Endothelial cell of umbilical vein (primary cell): ENCODE measurements at regions not wholly inside any gene's neighbourhood (a gene's known extent, or its start where the extent isn't known, plus 50 kb on each side); places are given as distances from the start of the nearest gene placed in this dataset.
A peak's percentile ranks its signal among the peaks of the same experiment; 100 is the strongest.

ENCODE experiments used
- BruUV-seq: library from RNA; stranded (reverse); fragments of 400-500 nt; replicated peaks from 2 replicates; lab custom pipeline; 2021; lab: Mats Ljungman, UMichigan
- CTCF ChIA-PET: fragments of 300-600, 350-600 bp; sonication (Branson Sonifier 250); formaldehyde crosslinking; loops from one replicate; lab custom pipeline; 2021; ENCODE audit warnings: antibody characterized with exemption, inconsistent platforms; lab: Charles Lee
- POLR2A ChIA-PET: fragments of 300-600, 350-600 bp; sonication (Branson Sonifier 250); formaldehyde crosslinking; loops from one replicate; lab custom pipeline; 2021; ENCODE audit warnings: antibody characterized with exemption, inconsistent platforms; lab: Charles Lee
- DNase-seq: peaks from one replicate; pipeline ENCODE4 v3.0.0-alpha.2; 2011; ENCODE audit warnings: low read depth, low spot score
- FAIRE-seq: peaks from 2 replicates; lab custom pipeline; 2011; peaks lifted over from hg19 to GRCh38; lab: Jason Lieb, UNC
- H2AFZ ChIP-seq: 2 replicates; pipeline ENCODE4 v1.6.0; 2012; ENCODE audit warnings: low read depth, low read length, control low read depth, inconsistent platforms
- H3K27ac ChIP-seq: 2 replicates; pipeline ENCODE4 v1.5.1; 2011; ENCODE audit warnings: low read depth, mild to moderate bottlenecking, control low read depth, low read length, moderate library complexity; ENCODE audit not compliant: insufficient read depth
- H3K27me3 ChIP-seq, 2 experiments: 2 replicates each; pipeline versions ENCODE4 v1.6.0 to v1.6.1; 2011; ENCODE audit warnings: low read length in 2 of 2, mixed read lengths in 1 of 2; ENCODE audit not compliant: control insufficient read depth in 2 of 2, insufficient read depth in 2 of 2
- H3K36me3 ChIP-seq, 2 experiments: 2 replicates in 1 of 2; 3 replicates in 1 of 2; pipeline ENCODE4 v1.5.1; 2011; ENCODE audit warnings: low read length in 2 of 2, mild to moderate bottlenecking in 1 of 2, moderate library complexity in 1 of 2; ENCODE audit not compliant: control insufficient read depth in 2 of 2, insufficient read depth in 2 of 2; ENCODE audit errors: extremely low read depth in 1 of 2
- H3K4me1 ChIP-seq: 3 replicates; pipeline ENCODE4 v1.5.1; 2011; ENCODE audit warnings: mild to moderate bottlenecking, low read length; ENCODE audit not compliant: control insufficient read depth, insufficient read depth; ENCODE audit errors: extremely low read depth
- H3K4me2 ChIP-seq: 2 replicates; pipeline ENCODE4 v1.6.1; 2011; ENCODE audit warnings: low read length, control low read depth, mixed read lengths; ENCODE audit not compliant: insufficient read depth
- H3K4me3 ChIP-seq, 3 experiments: fragments of 200-600 bp in 1 of 3; sonication (generic), shearing (Covaris generic) in 1 of 3; replicated peaks in 1 of 3; 2 replicates each; pipeline ENCODE4 v1.5.1; 2011 to 2016; ENCODE audit warnings: control low read depth in 3 of 3, low read length in 3 of 3, mild to moderate bottlenecking in 2 of 3, inconsistent platforms in 1 of 3, low read depth in 1 of 3, moderate library complexity in 1 of 3; ENCODE audit not compliant: insufficient read depth in 1 of 3
- H3K79me2 ChIP-seq: 2 replicates; pipeline ENCODE4 v1.6.0; 2012; ENCODE audit warnings: low read length, inconsistent platforms; ENCODE audit not compliant: control insufficient read depth, insufficient read depth
- H3K9ac ChIP-seq: replicated peaks from 2 replicates; pipeline ENCODE3; 2011; ENCODE audit warnings: low read length, control low read depth; ENCODE audit not compliant: insufficient read depth; ENCODE audit errors: extremely low read depth
- H3K9me1 ChIP-seq: replicated peaks from 3 replicates; pipeline ENCODE4 v1.6.0; 2011; ENCODE audit warnings: mild to moderate bottlenecking, low read length; ENCODE audit not compliant: control insufficient read depth, insufficient read depth; ENCODE audit errors: extremely low read depth
- H3K9me3 ChIP-seq: replicated peaks from 2 replicates; pipeline ENCODE4 v1.5.1; 2012; ENCODE audit warnings: low read length, inconsistent platforms; ENCODE audit not compliant: control insufficient read depth, insufficient read depth
- H4K20me1 ChIP-seq: replicated peaks from 2 replicates; pipeline ENCODE3; 2011; ENCODE audit warnings: mild to moderate bottlenecking, low read length; ENCODE audit not compliant: control insufficient read depth, insufficient read depth; ENCODE audit errors: extremely low read depth
- CTCF ChIP-seq, 2 donors: IDR thresholded peaks; 1 replicate in 1 of 2; 2 replicates in 1 of 2; pipeline ENCODE4 v1.5.1; 2011; ENCODE audit warnings: low read length in 2 of 2, mild to moderate bottlenecking in 2 of 2, moderate library complexity in 2 of 2, control low read depth in 1 of 2, inconsistent platforms in 1 of 2, low read depth in 1 of 2; ENCODE audit not compliant: insufficient read depth in 1 of 2; ENCODE audit errors: extremely low read depth in 1 of 2
- EZH2 ChIP-seq: IDR thresholded peaks from 2 replicates; pipeline ENCODE4 v1.6.1; 2012; ENCODE audit warnings: borderline replicate concordance, low read depth, mild to moderate bottlenecking, moderate library complexity, low read length, inconsistent platforms; ENCODE audit not compliant: severe bottlenecking
- FOS ChIP-seq: IDR thresholded peaks from 2 replicates; pipeline ENCODE4 v1.6.1; 2011; ENCODE audit warnings: mild to moderate bottlenecking, low read length, moderate library complexity, borderline replicate concordance; ENCODE audit not compliant: insufficient read depth
- GATA2 ChIP-seq: IDR thresholded peaks from 2 replicates; pipeline ENCODE4 v1.7.0; 2011; ENCODE audit warnings: low read depth, mild to moderate bottlenecking, moderate library complexity, mixed read lengths, low read length; ENCODE audit not compliant: insufficient read length, insufficient read depth
- JUN ChIP-seq: IDR thresholded peaks from 2 replicates; pipeline ENCODE4 v1.6.1; 2011; ENCODE audit warnings: borderline replicate concordance, low read depth; ENCODE audit not compliant: insufficient read length, insufficient read depth
- MYC ChIP-seq: IDR thresholded peaks from one replicate; pipeline ENCODE4 v1.6.1; 2011; ENCODE audit warnings: mild to moderate bottlenecking, low read depth, low read length
- POLR2A ChIP-seq: IDR thresholded peaks from 2 replicates; pipeline ENCODE4 v1.6.1; 2012; ENCODE audit warnings: low read depth, mild to moderate bottlenecking, control low read depth, low read length
- POLR2AphosphoS5 ChIP-seq: IDR thresholded peaks from 2 replicates; pipeline ENCODE4 v1.6.1; 2012; ENCODE audit warnings: low read depth, mild to moderate bottlenecking, control low read depth, low read length, moderate library complexity; ENCODE audit not compliant: insufficient read depth
- dilution Hi-C: fragments of 300-500 bp; cut with MboI; formaldehyde crosslinking; loops from one replicate; pipeline ENCODE4 v1.15.0; 2019; ENCODE audit warnings: low sequenced_read_pairs; ENCODE audit not compliant: extremely low pct_ligation_motif_present
- intact Hi-C: fragments of 100-400 bp; cut with micrococcal nuclease; formaldehyde crosslinking; loops from one replicate; pipeline ENCODE4 v1.10.0; 2022
- TF ChIP-seq, protein P1 (sequence below): IDR thresholded peaks from 2 replicates; pipeline ENCODE4 v1.6.1; 2011; ENCODE audit not compliant: insufficient read depth, insufficient read length

- FAIRE-seq: peak; percentile 70
- peak overlapping the region; percentile 18 for H2AFZ ChIP-seq
- dilution Hi-C loops: no loop called here
- H3K4me1 ChIP-seq: peaks cover 39% of the 10 kb centered on the region
- H3K36me3 ChIP-seq: no peaks in the 10 kb centered on the region
- ChIA-PET CTCF (interaction anchor here (0.6 to 4.2 kb wide), 17 partner anchors 9 to 649 kb away, joined by 3 to 29 read pairs (median 5); partner anchors contain the start of gene CLEC14A), POLR2A (interaction anchor here (1.6 to 4.0 kb wide), 3 partner anchors 9 to 114 kb away, joined by 3 to 21 read pairs (median 9); partner anchors contain the start of gene CLEC14A)
- H3K9me3 ChIP-seq: no peaks in the 10 kb centered on the region
- H3K79me2 ChIP-seq: no peaks in the 10 kb centered on the region
- no peaks in the 10 kb centered on the region for H3K27me3 ChIP-seq
- H3K4me2 ChIP-seq: peak overlapping the region; percentile 59
- BruUV-seq: no TSS peak
- TF ChIP-seq POLR2AphosphoS5 (no peak), GATA2 (peak; percentile 10), JUN (peak; percentile 73), EZH2 (no peak), FOS (peak; percentile 82)
- H3K27ac ChIP-seq: peak overlapping the region; percentile 65
- H3K9me1 ChIP-seq: no peaks in the 10 kb centered on the region
- intact Hi-C loops: loop anchor here (1.0 kb wide), 4 partner anchors 9 to 110 kb away; partner anchors contain the start of gene CLEC14A
- no peak overlapping the region for H3K9ac ChIP-seq
- no peak overlapping the region for H3K4me3 ChIP-seq
- no peaks in the 10 kb centered on the region for H4K20me1 ChIP-seq
- peak; percentile 65 for DNase-seq
These were observed 110.5 kb upstream of the CLEC14A start for GRCh38 chr14:38366374-38366773.

- H4K20me1 ChIP-seq: no peaks in the 10 kb centered on the region
- no peak overlapping the region for H3K27ac ChIP-seq
- DNase-seq (no peak), FAIRE-seq (no peak)
- no TSS peak for BruUV-seq
- H2AFZ ChIP-seq: no peak overlapping the region
- dilution Hi-C loops (no loop called here), intact Hi-C loops (no loop called here)
- no peaks in the 10 kb centered on the region for H3K27me3 ChIP-seq
- no peak for TF ChIP-seq POLR2AphosphoS5
- no peak for TF ChIP-seq FOS
- no peak for TF ChIP-seq MYC
- no peak for TF ChIP-seq EZH2
- TF ChIP-seq POLR2A: no peak
- TF ChIP-seq JUN: no peak
- no peak for TF ChIP-seq CTCF (IDR thresholded peaks at IDR 0.05; ENCODE audit: extremely low read depth in 1 of 2, insufficient read depth in 1 of 2, low read depth in 1 of 2, low read length in 2 of 2)
- TF ChIP-seq, protein P1, sequence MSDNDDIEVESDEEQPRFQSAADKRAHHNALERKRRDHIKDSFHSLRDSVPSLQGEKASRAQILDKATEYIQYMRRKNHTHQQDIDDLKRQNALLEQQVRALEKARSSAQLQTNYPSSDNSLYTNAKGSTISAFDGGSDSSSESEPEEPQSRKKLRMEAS: no peak
- TF ChIP-seq GATA2: no peak
- no peaks in the 10 kb centered on the region for H3K9me1 ChIP-seq
- H3K4me1 ChIP-seq: peaks cover 56% of the 10 kb centered on the region
- ChIA-PET CTCF (interaction anchor here (1.0 kb wide), 1 partner anchor 26 kb away, joined by 3 read pairs; no protein-coding TSS in a partner anchor), POLR2A (no interaction called here)
- H3K79me2 ChIP-seq: no peaks in the 10 kb centered on the region
- H3K36me3 ChIP-seq: no peaks in the 10 kb centered on the region
- no peak overlapping the region for H3K9ac ChIP-seq
- no peak overlapping the region for H3K4me2 ChIP-seq
- H3K9me3 ChIP-seq: no peaks in the 10 kb centered on the region
- no peak overlapping the region for H3K4me3 ChIP-seq
These were observed 107.3 kb upstream of the CLEC14A start for GRCh38 chr14:38363217-38363616.
